ENCODE measurements at regions not wholly inside any gene's neighbourhood (a gene's known extent, or its start where the extent isn't known, plus 50 kb on each side); places are given as distances from the start of the nearest gene placed in this dataset.
"Not testable (repeated sequence)": the region's sequence is repeated elsewhere in the genome, so short reads cannot be mapped to it uniquely, and the experiment has no call there.

GRCh38 chr10:61262486-61263261, 190.5 kb downstream of the TMEM26 start:
- ATAC-seq = no peak
- Histone ChIP-seq H3K27ac (no peak overlapping the region), H3K4me1 (no peaks in the 10 kb centered on the region), H3K27me3 (ENCODE audit: insufficient read depth in 3 of 3, low read length in 2 of 3) (no peaks in the 10 kb centered on the region), H3K4me3 (no peak overlapping the region), H3K36me3 (ENCODE audit: insufficient read depth in 1 of 2, low read depth in 1 of 2) (no peaks in the 10 kb centered on the region), H3K9me3 (no peaks in the 10 kb centered on the region)
- no peak for DNase-seq
- intact Hi-C loops (cut with DNase I) = no loop called here
- 75 to 84% (median 79%) methylated on average over 3 of the region's 3 CpGs for WGBS, 3 donors
- no peak for TF ChIP-seq CTCF (IDR thresholded peaks at IDR 0.05)

DNA sequence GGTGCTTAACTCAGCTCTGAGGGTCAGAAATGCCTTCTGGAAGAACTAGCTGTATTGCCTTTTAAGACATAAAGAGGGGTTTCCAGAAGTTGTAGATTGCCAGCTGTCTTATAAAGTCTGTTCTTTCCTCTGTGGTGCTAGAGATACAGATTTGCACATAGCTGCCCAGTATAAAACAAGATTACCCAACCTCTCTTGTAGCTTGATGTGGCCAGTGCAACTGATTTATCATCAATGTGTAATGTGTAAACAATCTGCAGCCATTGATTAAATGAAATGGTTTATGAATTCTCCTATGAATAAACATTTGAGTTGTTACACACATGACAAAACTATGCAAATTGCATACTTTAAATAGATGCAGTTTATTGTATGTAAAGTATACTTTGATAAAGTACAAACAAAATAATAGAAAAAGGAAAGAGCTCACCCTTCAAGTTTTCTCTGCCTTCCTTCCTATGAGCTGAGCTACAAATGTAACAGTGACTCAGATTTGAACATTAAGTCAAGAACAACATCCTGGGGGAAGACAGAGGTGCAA, 195.2 kb downstream of the TMEM26 start:
- TF ChIP-seq CTCF (IDR thresholded peaks at IDR 0.05) = no peak
- intact Hi-C loops (cut with DNase I) = no loop called here
- H3K4me3 ChIP-seq = no peak overlapping the region
- no peaks in the 10 kb centered on the region for H3K36me3 ChIP-seq (ENCODE audit: insufficient read depth in 1 of 2, low read depth in 1 of 2)
- H3K27ac ChIP-seq = no peak overlapping the region
- no peaks in the 10 kb centered on the region for H3K4me1 ChIP-seq
- peaks cover 7% of the 10 kb centered on the region for H3K9me3 ChIP-seq
- ATAC-seq (no peak), DNase-seq (no peak)
- no peaks in the 10 kb centered on the region for H3K27me3 ChIP-seq (ENCODE audit: insufficient read depth in 3 of 3, low read length in 2 of 3)

DNA sequence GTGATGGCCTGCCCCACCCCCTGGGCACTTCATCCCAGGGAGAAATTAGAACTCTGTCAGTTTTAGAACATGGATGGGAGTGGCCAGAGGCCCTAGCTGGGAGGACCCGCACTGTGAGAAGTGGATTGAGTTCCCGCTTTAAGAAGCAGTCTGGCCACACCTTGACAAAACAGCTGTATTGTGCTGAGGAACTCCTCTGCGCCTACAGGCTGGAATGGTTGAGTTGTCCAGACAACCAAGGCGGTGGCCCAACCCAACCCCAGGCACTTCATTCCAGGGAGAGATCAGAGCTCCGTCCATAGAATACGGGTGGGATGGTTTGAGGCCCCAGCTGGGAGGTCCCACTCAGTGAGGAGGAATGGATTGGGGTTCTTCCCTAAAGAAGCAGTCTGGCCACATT, 196.0 kb downstream of the TMEM26 start:
- H3K9me3 ChIP-seq = peaks cover 7% of the 10 kb centered on the region
- ATAC-seq = no peak
- no peak overlapping the region for H3K27ac ChIP-seq
- no peak overlapping the region for H3K4me3 ChIP-seq
- no peaks in the 10 kb centered on the region for H3K4me1 ChIP-seq
- H3K27me3 ChIP-seq (ENCODE audit: insufficient read depth in 3 of 3, low read length in 2 of 3) = no peaks in the 10 kb centered on the region
- intact Hi-C loops (cut with DNase I) = no loop called here
- whole genome bisulfite sequencing, 3 donors = 87 to 97% (median 94%) methylated on average over 6 of the region's 6 CpGs
- no peak for TF ChIP-seq CTCF (IDR thresholded peaks at IDR 0.05)
- H3K36me3 ChIP-seq (ENCODE audit: insufficient read depth in 1 of 2, low read depth in 1 of 2) = no peaks in the 10 kb centered on the region
- no peak for DNase-seq

DNA sequence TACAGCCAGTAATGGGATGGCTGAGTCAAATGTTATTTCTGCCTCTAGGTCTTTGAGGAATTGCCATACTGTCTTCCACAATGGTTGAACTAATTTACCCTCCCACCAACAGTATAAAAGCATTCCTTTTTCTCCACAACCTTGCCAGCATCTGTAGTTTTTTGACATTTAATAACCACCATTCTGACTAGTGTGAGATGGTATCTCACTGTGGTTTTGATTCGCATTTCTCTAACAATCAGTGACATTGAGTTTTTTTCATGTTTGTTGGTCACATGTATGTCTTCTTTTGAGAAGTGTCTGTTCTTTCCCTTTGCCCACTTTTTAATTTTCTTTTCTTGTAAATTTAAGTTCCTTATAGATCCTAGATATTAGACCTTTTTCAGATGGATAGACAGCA, 200.9 kb downstream of the TMEM26 start:
- H3K27me3 ChIP-seq (ENCODE audit: insufficient read depth in 3 of 3, low read length in 2 of 3); H3K27ac ChIP-seq; H3K4me3 ChIP-seq; H3K9me3 ChIP-seq; ATAC-seq; H3K4me1 ChIP-seq; H3K36me3 ChIP-seq (ENCODE audit: insufficient read depth in 1 of 2, low read depth in 1 of 2); DNase-seq; intact Hi-C loops (cut with DNase I): not testable (repeated sequence)
- 86 to 91% (median 88%) methylated on average over 1 of the region's 1 CpG for WGBS, 3 donors

DNA sequence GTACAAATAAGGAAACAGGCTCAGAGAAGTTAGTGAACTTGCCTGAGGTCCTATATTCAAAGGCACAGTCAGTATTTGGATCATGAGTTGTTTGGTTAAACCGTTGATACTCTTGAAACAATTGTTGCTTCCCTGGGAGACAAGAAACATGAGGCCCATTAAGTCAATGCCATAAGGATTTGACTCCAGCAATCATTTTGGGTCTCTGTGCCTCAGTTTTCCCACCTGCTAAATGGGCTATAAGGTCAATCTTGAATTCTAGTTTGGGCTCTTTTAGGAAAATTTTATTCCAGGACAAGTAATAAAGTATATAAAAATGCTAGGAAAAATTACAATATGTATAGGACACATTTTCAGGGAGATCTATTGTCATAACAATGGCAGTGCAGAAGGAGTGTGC, 202.1 kb downstream of the TMEM26 start:
- Histone ChIP-seq H3K4me1 (no peaks in the 10 kb centered on the region), H3K27ac (no peak overlapping the region), H3K27me3 (ENCODE audit: insufficient read depth in 3 of 3, low read length in 2 of 3) (no peaks in the 10 kb centered on the region), H3K9me3 (peaks cover 7% of the 10 kb centered on the region), H3K36me3 (ENCODE audit: insufficient read depth in 1 of 2, low read depth in 1 of 2) (no peaks in the 10 kb centered on the region), H3K4me3 (no peak overlapping the region)
- WGBS, 3 donors = 82 to 94% (median 90%) methylated on average over 1 of the region's 1 CpG
- DNase-seq (no peak), ATAC-seq (no peak)
- TF ChIP-seq CTCF (IDR thresholded peaks at IDR 0.05) = no peak
- intact Hi-C loops (cut with DNase I) = no loop called here
